Esophagus squamous epithelium (tissue), 5 donors: ENCODE measurements at regions not wholly inside any gene's neighbourhood (a gene's known extent, or its start where the extent isn't known, plus 50 kb on each side); places are given as distances from the start of the nearest gene placed in this dataset.
A peak's percentile ranks its signal among the peaks of the same experiment; 100 is the strongest.
"Not testable (repeated sequence)": the region's sequence is repeated elsewhere in the genome, so short reads cannot be mapped to it uniquely, and the experiment has no call there.

Experiments used
- DNase-seq: peaks from one replicate; lab custom pipeline; 2025; lab: John Stamatoyannopoulos, UW
- H3K27ac ChIP-seq, 4 donors: fragments of 200-600 bp; sonication (generic); one replicate each; pipeline ENCODE4 v1.5.1; 2016 to 2019; ENCODE audit warnings: mild to moderate bottlenecking in 1 of 4
- H3K27me3 ChIP-seq, 4 donors: fragments of 200-600 bp; sonication (generic); 1 replicate in 3 of 4; 2 replicates in 1 of 4; pipeline versions ENCODE4 v1.5.1 to v1.6.0; 2017 to 2021; ENCODE audit warnings: antibody characterized with exemption in 1 of 4
- H3K36me3 ChIP-seq, 3 donors: fragments of 200-600 bp; sonication (generic); one replicate each; pipeline ENCODE4 v1.5.1; 2016 to 2019
- H3K4me1 ChIP-seq, 3 donors: fragments of 200-600 bp; sonication (generic); one replicate each; pipeline ENCODE4 v1.5.1; 2017 to 2019
- H3K4me3 ChIP-seq, 4 donors: fragments of 200-600 bp; sonication (generic); 1 replicate in 3 of 4; 2 replicates in 1 of 4; pipeline ENCODE4 v1.5.1; 2016 to 2019; ENCODE audit warnings: mild to moderate bottlenecking in 2 of 4, moderate library complexity in 1 of 4
- H3K9me3 ChIP-seq, 3 donors: fragments of 200-600 bp; sonication (generic); one replicate each; pipeline ENCODE4 v1.5.1; 2016 to 2019
- CTCF ChIP-seq, 6 experiments: fragments of 450-650 bp in 4 of 6; fragments of 200-600 bp in 2 of 6; sonication (generic) in 2 of 6; IDR thresholded peaks; one replicate each; pipeline ENCODE4 v1.5.1; 2016 to 2019; ENCODE audit warnings: antibody characterized with exemption in 6 of 6, mild to moderate bottlenecking in 4 of 6, moderate library complexity in 4 of 6
- POLR2A ChIP-seq, 4 donors: fragments of 450-650 bp; IDR thresholded peaks; one replicate each; pipeline ENCODE4 v1.6.1; 2017; ENCODE audit warnings: antibody characterized with exemption in 4 of 4, mild to moderate bottlenecking in 4 of 4, moderate library complexity in 3 of 4
- WGBS, 2 donors: methylation state at CpG; one replicate each; pipeline ENCODE4 v1.1.5; 2018; 5-methylcytosine and 5-hydroxymethylcytosine counted together
- intact Hi-C: fragments of 100-400 bp; cut with DNase I; formaldehyde crosslinking; loops from one replicate; pipeline ENCODE4 v1.15.0; 2022
- donor health status: DM: yes; HTN: yes; CAD: no.

GRCh38 chr5:96293966-96294883 lies 138.8 kb downstream of the PCSK1 start:
- no peak for DNase-seq
- Histone ChIP-seq H3K9me3 (no peaks in the 10 kb centered on the region), H3K27me3 (no peaks in the 10 kb centered on the region), H3K4me3 (no peak overlapping the region), H3K36me3 (no peaks in the 10 kb centered on the region), H3K4me1 (peaks cover 0 to 10% (median 0%) of the 10 kb centered on the region in 3 donors), H3K27ac (peak overlapping the region in 1 of 4 donors; percentile 53)
- WGBS, 2 donors: 54 to 62% methylated on average over 2 of the region's 2 CpGs
- intact Hi-C loops: no loop called here
- no peak for TF ChIP-seq POLR2A (IDR thresholded peaks at IDR 0.05)
- TF ChIP-seq CTCF (IDR thresholded peaks at IDR 0.05): no peak

GRCh38 chr5:96292582-96293247 lies 140.3 kb downstream of the PCSK1 start:
- Histone ChIP-seq H3K36me3 (no peaks in the 10 kb centered on the region), H3K27ac (no peak overlapping the region), H3K4me3 (no peak overlapping the region), H3K27me3 (no peaks in the 10 kb centered on the region), H3K9me3 (no peaks in the 10 kb centered on the region), H3K4me1 (peaks cover 0 to 21% (median 11%) of the 10 kb centered on the region in 3 donors)
- TF ChIP-seq CTCF (IDR thresholded peaks at IDR 0.05): no peak
- TF ChIP-seq POLR2A (IDR thresholded peaks at IDR 0.05): no peak
- no peak for DNase-seq
- WGBS, 2 donors: 64 to 69% methylated on average over 8 of the region's 8 CpGs
- intact Hi-C loops: no loop called here

- intact Hi-C loops, H3K9me3 ChIP-seq, H3K36me3 ChIP-seq, DNase-seq, H3K4me3 ChIP-seq, H3K27me3 ChIP-seq: not testable (repeated sequence)
- Histone ChIP-seq H3K27ac (peak overlapping the region in 1 of 4 donors; percentile 33), H3K4me1 (peaks cover 0 to 26% (median 11%) of the 10 kb centered on the region in 3 donors)
- WGBS, 2 donors: 57 to 59% methylated on average over 2 to 5 of the region's 5 CpGs
Observed at GRCh38 chr5:96289287-96289686, 143.8 kb downstream of the PCSK1 start.

- Histone ChIP-seq H3K4me1 (peaks cover 3 to 31% (median 13%) of the 10 kb centered on the region in 3 donors), H3K36me3 (no peaks in the 10 kb centered on the region), H3K27me3 (no peaks in the 10 kb centered on the region), H3K4me3 (no peak overlapping the region), H3K27ac (peak overlapping the region in 2 of 4 donors; percentile 21 to 33), H3K9me3 (no peaks in the 10 kb centered on the region)
- 38 to 56% methylated on average over 1 of the region's 1 CpG for WGBS, 2 donors
- DNase-seq: no peak
- intact Hi-C loops: no loop called here
- TF ChIP-seq CTCF (IDR thresholded peaks at IDR 0.05): no peak
- TF ChIP-seq POLR2A (IDR thresholded peaks at IDR 0.05): no peak
Observed at GRCh38 chr5:96288845-96289185, 144.2 kb downstream of the PCSK1 start.

GRCh38 chr5:96288166-96288844 lies 144.7 kb downstream of the PCSK1 start:
- H3K9me3 ChIP-seq: no peaks in the 10 kb centered on the region
- intact Hi-C loops: no loop called here
- H3K36me3 ChIP-seq: no peaks in the 10 kb centered on the region
- H3K4me3 ChIP-seq: no peak overlapping the region
- whole genome bisulfite sequencing, 2 donors: 45 to 70% methylated on average over 3 of the region's 3 CpGs
- TF ChIP-seq POLR2A (IDR thresholded peaks at IDR 0.05) (no peak), CTCF (IDR thresholded peaks at IDR 0.05) (no peak)
- peaks cover 4 to 35% (median 16%) of the 10 kb centered on the region in 3 donors for H3K4me1 ChIP-seq
- H3K27me3 ChIP-seq: no peaks in the 10 kb centered on the region
- no peak for DNase-seq
- H3K27ac ChIP-seq: peak overlapping the region in 3 of 4 donors; percentile 21 to 36 (median 33)
